Esophagus muscularis mucosa (tissue), 3 donors: ENCODE measurements at regions not wholly inside any gene's neighbourhood (a gene's known extent, or its start where the extent isn't known, plus 50 kb on each side); places are given as distances from the start of the nearest gene placed in this dataset.

Source experiments
- CTCF ChIP-seq, 3 experiments: fragments of 200-600 bp in 2 of 3; fragments of 450-650 bp in 1 of 3; sonication (generic) in 2 of 3; IDR thresholded peaks; one replicate each; pipeline ENCODE4 v1.5.1; 2017 to 2019; ENCODE audit warnings: antibody characterized with exemption in 3 of 3, mild to moderate bottlenecking in 2 of 3, moderate library complexity in 1 of 3
- POLR2AphosphoS5 ChIP-seq, 2 donors: sonication (generic); formaldehyde crosslinking; IDR thresholded peaks; one replicate each; pipeline ENCODE4 v1.6.1; 2017; ENCODE audit warnings: antibody characterized with exemption in 2 of 2

GRCh38 chr15:46450810-46451182, 816.0 kb downstream of the SQOR start:
- TF ChIP-seq POLR2AphosphoS5 (IDR thresholded peaks at IDR 0.05) (no peak), CTCF (IDR thresholded peaks at IDR 0.05) (no peak)
